Activated naive CD8-positive, alpha-beta T cell treated with anti-CD3 and anti-CD28 coated beads, Interleukin-2, amount 10 ng/mL, durations not matched to agents 7 days and 5 days (primary cell): ENCODE measurements at regions not wholly inside any gene's neighbourhood (a gene's known extent, or its start where the extent isn't known, plus 50 kb on each side); places are given as distances from the start of the nearest gene placed in this dataset.

Source experiments
- ATAC-seq: fragments of 150-1000 bp; cut with Tn5 transposase; one replicate; pipeline ENCODE4 v1.10.0; 2021; ENCODE audit warnings: low read depth, moderate library complexity
- POLR2A ChIA-PET: fragments of 350-600 bp; sonication (Branson Sonifier 250); formaldehyde crosslinking; loops from one replicate; lab custom pipeline; 2021; ENCODE audit warnings: antibody characterized with exemption; lab: Charles Lee
- DNase-seq: peaks from one replicate; pipeline ENCODE4 v3.0.0; 2021
- H3K27ac Mint-ChIP-seq: one replicate; pipeline ENCODE4 v1.8.0; 2022; ENCODE audit warnings: mild to moderate bottlenecking, mixed read lengths
- H3K27me3 Mint-ChIP-seq: one replicate; pipeline ENCODE4 v1.8.0; 2022; ENCODE audit warnings: mild to moderate bottlenecking, moderate library complexity, mixed read lengths
- H3K36me3 Mint-ChIP-seq: one replicate; pipeline ENCODE4 v1.8.0; 2021; ENCODE audit warnings: mild to moderate bottlenecking, mixed read lengths
- H3K4me1 Mint-ChIP-seq: one replicate; pipeline ENCODE4 v1.8.0; 2021; ENCODE audit warnings: mixed read lengths
- H3K4me3 Mint-ChIP-seq: one replicate; pipeline ENCODE4 v1.8.0; 2022; ENCODE audit warnings: mild to moderate bottlenecking, moderate library complexity, mixed read lengths
- H3K9me3 Mint-ChIP-seq: one replicate; pipeline ENCODE4 v1.8.0; 2021; ENCODE audit warnings: mixed read lengths

- POLR2A ChIA-PET = no interaction called here
- Mint-ChIP-seq H3K4me3 (no peak overlapping the region), H3K36me3 (no peaks in the 10 kb centered on the region), H3K4me1 (no peaks in the 10 kb centered on the region), H3K9me3 (no peaks in the 10 kb centered on the region), H3K27me3 (no peaks in the 10 kb centered on the region), H3K27ac (no peak overlapping the region)
- no peak for DNase-seq
- ATAC-seq = no peak
These were observed 587.5 kb downstream of the GLRX3 start for GRCh38 chr10:130723704-130724103.

- Mint-ChIP-seq H3K9me3 (no peaks in the 10 kb centered on the region), H3K4me1 (no peaks in the 10 kb centered on the region), H3K4me3 (no peak overlapping the region), H3K27ac (no peak overlapping the region), H3K27me3 (no peaks in the 10 kb centered on the region), H3K36me3 (no peaks in the 10 kb centered on the region)
- POLR2A ChIA-PET = no interaction called here
- no peak for ATAC-seq
- DNase-seq = no peak
These were observed 586.0 kb downstream of the TCERG1L start for GRCh38 chr10:130725474-130725970.

- Mint-ChIP-seq H3K9me3 (no peaks in the 10 kb centered on the region), H3K36me3 (no peaks in the 10 kb centered on the region), H3K27me3 (no peaks in the 10 kb centered on the region), H3K4me3 (no peak overlapping the region), H3K27ac (no peak overlapping the region), H3K4me1 (no peaks in the 10 kb centered on the region)
- ATAC-seq (no peak), DNase-seq (no peak)
- POLR2A ChIA-PET = no interaction called here
These were observed 584.4 kb downstream of the TCERG1L start for GRCh38 chr10:130726996-130727725.

GRCh38 chr10:130727766-130728490, 583.6 kb downstream of the TCERG1L start:
- Mint-ChIP-seq H3K4me3 (no peak overlapping the region), H3K36me3 (no peaks in the 10 kb centered on the region), H3K9me3 (no peaks in the 10 kb centered on the region), H3K27ac (no peak overlapping the region), H3K4me1 (no peaks in the 10 kb centered on the region), H3K27me3 (no peaks in the 10 kb centered on the region)
- POLR2A ChIA-PET = no interaction called here
- DNase-seq (no peak), ATAC-seq (no peak)

GRCh38 chr10:130728531-130729215, 582.8 kb downstream of the TCERG1L start:
- H3K27me3 Mint-ChIP-seq = no peaks in the 10 kb centered on the region
- POLR2A ChIA-PET = no interaction called here
- ATAC-seq (no peak), DNase-seq (no peak)
- H3K36me3 Mint-ChIP-seq = no peaks in the 10 kb centered on the region
- H3K9me3 Mint-ChIP-seq = no peaks in the 10 kb centered on the region
- no peak overlapping the region for H3K4me3 Mint-ChIP-seq
- no peak overlapping the region for H3K27ac Mint-ChIP-seq
- H3K4me1 Mint-ChIP-seq = no peaks in the 10 kb centered on the region

- Mint-ChIP-seq H3K36me3 (no peaks in the 10 kb centered on the region), H3K4me1 (no peaks in the 10 kb centered on the region), H3K9me3 (no peaks in the 10 kb centered on the region), H3K27me3 (no peaks in the 10 kb centered on the region), H3K27ac (no peak overlapping the region), H3K4me3 (no peak overlapping the region)
- DNase-seq (no peak), ATAC-seq (no peak)
- POLR2A ChIA-PET = no interaction called here
These were observed 581.6 kb downstream of the TCERG1L start for GRCh38 chr10:130729876-130730275.

- POLR2A ChIA-PET = no interaction called here
- Mint-ChIP-seq H3K9me3 (peaks cover 2% of the 10 kb centered on the region), H3K4me1 (no peaks in the 10 kb centered on the region), H3K27ac (no peak overlapping the region), H3K4me3 (no peak overlapping the region), H3K27me3 (no peaks in the 10 kb centered on the region), H3K36me3 (no peaks in the 10 kb centered on the region)
- DNase-seq (no peak), ATAC-seq (no peak)
These were observed 574.3 kb downstream of the TCERG1L start for GRCh38 chr10:130737186-130737585.

GRCh38 chr10:130737621-130738020, 573.9 kb downstream of the TCERG1L start:
- Mint-ChIP-seq H3K36me3 (no peaks in the 10 kb centered on the region), H3K4me3 (no peak overlapping the region), H3K9me3 (peaks cover 2% of the 10 kb centered on the region), H3K27ac (no peak overlapping the region), H3K27me3 (no peaks in the 10 kb centered on the region), H3K4me1 (no peaks in the 10 kb centered on the region)
- POLR2A ChIA-PET = no interaction called here
- DNase-seq (no peak), ATAC-seq (no peak)

GRCh38 chr10:130739016-130739756, 572.3 kb downstream of the TCERG1L start:
- Mint-ChIP-seq H3K27me3 (no peaks in the 10 kb centered on the region), H3K4me1 (no peaks in the 10 kb centered on the region), H3K9me3 (peaks cover 2% of the 10 kb centered on the region), H3K27ac (no peak overlapping the region), H3K36me3 (no peaks in the 10 kb centered on the region), H3K4me3 (no peak overlapping the region)
- DNase-seq (no peak), ATAC-seq (no peak)
- POLR2A ChIA-PET = no interaction called here

GRCh38 chr10:130739757-130740145, 571.8 kb downstream of the TCERG1L start:
- Mint-ChIP-seq H3K4me1 (no peaks in the 10 kb centered on the region), H3K4me3 (no peak overlapping the region), H3K36me3 (no peaks in the 10 kb centered on the region), H3K9me3 (peaks cover 2% of the 10 kb centered on the region), H3K27ac (no peak overlapping the region), H3K27me3 (no peaks in the 10 kb centered on the region)
- no peak for DNase-seq
- ATAC-seq = no peak
- POLR2A ChIA-PET = no interaction called here

GRCh38 chr10:130740166-130740565, 571.4 kb downstream of the TCERG1L start:
- peaks cover 2% of the 10 kb centered on the region for H3K9me3 Mint-ChIP-seq
- DNase-seq (no peak), ATAC-seq (no peak)
- no peak overlapping the region for H3K4me3 Mint-ChIP-seq
- no peak overlapping the region for H3K27ac Mint-ChIP-seq
- H3K4me1 Mint-ChIP-seq = no peaks in the 10 kb centered on the region
- no peaks in the 10 kb centered on the region for H3K27me3 Mint-ChIP-seq
- POLR2A ChIA-PET = no interaction called here
- no peaks in the 10 kb centered on the region for H3K36me3 Mint-ChIP-seq

- Mint-ChIP-seq H3K4me1 (no peaks in the 10 kb centered on the region), H3K27ac (no peak overlapping the region), H3K27me3 (no peaks in the 10 kb centered on the region), H3K4me3 (no peak overlapping the region), H3K9me3 (no peaks in the 10 kb centered on the region), H3K36me3 (no peaks in the 10 kb centered on the region)
- POLR2A ChIA-PET = no interaction called here
- ATAC-seq (no peak), DNase-seq (no peak)
These were observed 570.4 kb downstream of the TCERG1L start for GRCh38 chr10:130740915-130741750.
